T-helper 1 cell treated with Interleukin-12 subunit alpha and Interleukin-12 subunit beta and Interleukin-4 antibody, amounts not matched to agents 30 μg/mL and 1 μg/mL, for 36 hours (primary cell): ENCODE measurements at regions not wholly inside any gene's neighbourhood (a gene's known extent, or its start where the extent isn't known, plus 50 kb on each side); places are given as distances from the start of the nearest gene placed in this dataset.
"Not testable (repeated sequence)": the region's sequence is repeated elsewhere in the genome, so short reads cannot be mapped to it uniquely, and the experiment has no call there.

Experiments used
- H3K27ac Mint-ChIP-seq: one replicate; pipeline ENCODE4 v1.8.0; 2021; ENCODE audit warnings: mild to moderate bottlenecking, mixed read lengths
- H3K27me3 Mint-ChIP-seq: one replicate; pipeline ENCODE4 v1.8.0; 2021; ENCODE audit warnings: low read depth, mixed read lengths
- H3K36me3 Mint-ChIP-seq: one replicate; pipeline ENCODE4 v1.8.0; 2021; ENCODE audit warnings: low read depth, mixed read lengths
- H3K4me1 Mint-ChIP-seq: one replicate; pipeline ENCODE4 v1.8.0; 2021; ENCODE audit warnings: low read depth, mixed read lengths
- H3K4me3 Mint-ChIP-seq: one replicate; pipeline ENCODE4 v1.8.0; 2021; ENCODE audit warnings: mild to moderate bottlenecking, moderate library complexity, mixed read lengths
- H3K9me3 Mint-ChIP-seq: one replicate; pipeline ENCODE4 v1.8.0; 2021; ENCODE audit warnings: mixed read lengths

GRCh38 chr2:15755528-15755927 lies 163.9 kb downstream of the DDX1 start:
- no peak overlapping the region for H3K27ac Mint-ChIP-seq
- H3K4me1 Mint-ChIP-seq, result no peaks in the 10 kb centered on the region
- no peak overlapping the region for H3K4me3 Mint-ChIP-seq
- no peaks in the 10 kb centered on the region for H3K27me3 Mint-ChIP-seq
- H3K36me3 Mint-ChIP-seq, result no peaks in the 10 kb centered on the region
- no peaks in the 10 kb centered on the region for H3K9me3 Mint-ChIP-seq

DNA sequence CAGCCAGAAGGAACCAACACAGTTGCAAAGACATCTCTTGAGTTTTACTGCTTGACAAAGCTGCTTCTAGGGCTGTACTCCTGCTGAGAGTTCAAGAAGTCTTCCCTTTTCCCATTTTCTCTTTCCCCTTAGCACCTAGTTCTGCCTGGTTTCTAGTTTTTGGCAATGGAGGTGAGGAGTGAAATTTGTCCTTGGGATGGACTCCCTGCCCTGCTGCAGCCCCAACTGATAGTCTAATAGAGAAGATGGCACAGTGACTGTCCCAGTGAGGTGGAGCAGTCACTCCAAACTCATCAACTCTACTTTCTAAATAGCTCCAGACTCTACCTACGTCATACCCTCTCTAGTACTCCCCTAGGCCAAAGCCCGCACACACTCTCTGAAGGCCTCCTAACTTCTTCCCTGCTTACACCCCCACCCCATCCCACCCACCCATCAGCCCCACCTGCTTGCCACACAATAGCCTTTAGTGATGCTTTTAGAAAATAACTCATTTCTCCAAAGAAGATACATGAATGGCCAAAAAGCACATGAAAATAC lies 164.4 kb downstream of the DDX1 start:
- Mint-ChIP-seq H3K4me3 (no peak overlapping the region), H3K4me1 (no peaks in the 10 kb centered on the region), H3K27me3 (no peaks in the 10 kb centered on the region), H3K9me3 (no peaks in the 10 kb centered on the region), H3K36me3 (no peaks in the 10 kb centered on the region), H3K27ac (no peak overlapping the region)

- Mint-ChIP-seq H3K27ac (no peak overlapping the region), H3K4me3 (no peak overlapping the region), H3K9me3 (no peaks in the 10 kb centered on the region), H3K27me3 (no peaks in the 10 kb centered on the region), H3K4me1 (no peaks in the 10 kb centered on the region), H3K36me3 (no peaks in the 10 kb centered on the region)
These were observed 165.5 kb downstream of the DDX1 start for GRCh38 chr2:15756882-15757819.

DNA sequence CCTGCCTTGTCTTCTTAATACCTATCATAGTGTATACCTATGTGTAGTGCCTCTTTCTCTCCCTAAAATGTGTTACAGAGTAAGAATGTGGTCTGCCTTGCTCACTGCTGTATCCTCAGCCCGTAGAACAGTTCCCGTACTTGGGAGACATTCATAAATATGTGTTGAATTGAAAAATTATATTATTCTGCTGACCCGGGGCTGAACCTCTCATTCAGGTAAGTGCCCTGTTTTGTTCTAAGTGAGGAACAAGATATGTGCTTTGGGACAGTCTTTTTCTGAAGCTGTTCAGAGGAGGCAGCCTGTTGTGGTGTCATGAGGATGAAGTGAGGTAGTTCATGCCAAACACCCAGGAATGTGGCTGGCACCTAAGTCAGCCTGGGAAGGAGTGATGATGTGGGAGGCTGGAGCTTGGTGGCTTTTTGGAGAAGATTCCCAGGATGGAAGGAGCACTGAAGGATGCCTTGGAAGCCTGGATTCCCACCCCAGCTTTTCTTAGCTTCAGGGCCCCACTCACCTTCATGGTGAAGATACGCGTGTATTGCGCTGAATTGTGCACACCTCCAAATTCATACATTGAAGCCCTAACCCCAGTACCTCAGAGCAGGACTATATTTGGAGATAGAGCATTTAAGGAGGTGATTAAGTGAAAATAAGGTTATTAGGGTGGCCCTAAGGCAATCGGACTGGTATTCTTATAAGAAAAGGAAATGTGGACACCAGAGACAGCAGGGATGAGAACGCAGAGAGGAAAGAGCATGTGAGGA lies 166.3 kb downstream of the DDX1 start:
- Mint-ChIP-seq H3K36me3 (no peaks in the 10 kb centered on the region), H3K27ac (no peak overlapping the region), H3K4me1 (no peaks in the 10 kb centered on the region), H3K9me3 (no peaks in the 10 kb centered on the region), H3K27me3 (no peaks in the 10 kb centered on the region), H3K4me3 (no peak overlapping the region)

- Mint-ChIP-seq H3K27ac (no peak overlapping the region), H3K4me1 (no peaks in the 10 kb centered on the region), H3K27me3 (no peaks in the 10 kb centered on the region), H3K9me3 (no peaks in the 10 kb centered on the region), H3K4me3 (no peak overlapping the region), H3K36me3 (no peaks in the 10 kb centered on the region)
These were observed 167.2 kb downstream of the DDX1 start for GRCh38 chr2:15758848-15759247.

GRCh38 chr2:15759385-15759784 lies 167.7 kb downstream of the DDX1 start:
- H3K4me3 Mint-ChIP-seq, result no peak overlapping the region
- no peaks in the 10 kb centered on the region for H3K36me3 Mint-ChIP-seq
- no peaks in the 10 kb centered on the region for H3K27me3 Mint-ChIP-seq
- H3K27ac Mint-ChIP-seq, result no peak overlapping the region
- no peaks in the 10 kb centered on the region for H3K9me3 Mint-ChIP-seq
- H3K4me1 Mint-ChIP-seq, result no peaks in the 10 kb centered on the region

DNA sequence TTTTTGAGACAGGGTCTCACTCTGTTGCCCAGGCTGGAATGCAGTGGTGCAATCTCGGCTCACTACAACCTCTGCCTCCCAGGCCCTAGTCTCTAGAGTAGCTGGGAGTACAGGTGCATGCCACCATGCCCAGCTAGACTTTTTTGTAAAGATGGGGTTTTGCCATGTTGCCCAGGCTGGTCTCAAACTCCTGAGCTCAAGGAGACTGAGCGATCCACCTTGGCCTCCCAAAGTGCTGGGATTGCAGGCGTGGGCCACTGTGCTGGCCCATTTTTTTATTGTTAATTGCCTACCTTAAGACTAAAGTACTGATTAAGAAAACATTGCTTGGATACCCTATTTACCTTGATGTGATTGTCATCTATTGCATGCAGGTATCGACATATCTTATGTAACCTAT lies 168.1 kb downstream of the DDX1 start:
- H3K9me3 Mint-ChIP-seq, H3K36me3 Mint-ChIP-seq, H3K27ac Mint-ChIP-seq, H3K27me3 Mint-ChIP-seq, H3K4me3 Mint-ChIP-seq, H3K4me1 Mint-ChIP-seq: not testable (repeated sequence)

DNA sequence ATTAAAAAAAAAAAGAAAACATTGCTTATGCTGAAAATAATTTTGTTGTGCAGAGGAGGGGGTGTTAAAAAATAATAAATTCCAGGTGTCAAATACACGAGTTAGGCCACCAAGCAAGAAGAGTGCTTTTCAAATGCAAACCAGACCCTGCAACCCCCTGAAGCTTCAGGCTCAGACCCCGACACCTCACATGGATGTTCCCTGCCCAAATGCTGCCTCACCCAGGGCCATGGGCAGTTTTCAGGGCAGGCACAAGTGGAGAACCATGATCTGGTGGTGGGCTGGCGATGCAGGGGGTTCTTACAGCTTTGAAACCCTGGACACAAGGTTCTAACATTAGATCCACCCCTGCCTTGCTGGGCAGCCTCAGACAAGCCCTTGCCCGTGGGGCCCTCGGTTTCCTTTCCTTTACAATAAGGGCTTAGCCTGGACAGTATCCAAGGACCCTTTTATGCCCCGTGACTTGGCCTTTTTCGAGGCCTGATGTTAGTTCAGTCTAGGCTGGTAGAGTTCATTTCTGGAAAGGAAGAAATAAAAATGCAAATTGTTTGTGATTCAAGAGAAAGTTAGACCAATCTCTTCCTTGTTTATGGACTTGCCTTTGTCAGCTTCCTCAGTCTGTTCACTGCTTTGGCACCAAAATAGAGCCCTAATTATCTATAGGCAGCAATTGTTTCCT lies 168.7 kb downstream of the DDX1 start:
- no peak overlapping the region for H3K27ac Mint-ChIP-seq
- no peaks in the 10 kb centered on the region for H3K27me3 Mint-ChIP-seq
- no peaks in the 10 kb centered on the region for H3K9me3 Mint-ChIP-seq
- no peaks in the 10 kb centered on the region for H3K4me1 Mint-ChIP-seq
- no peak overlapping the region for H3K4me3 Mint-ChIP-seq
- no peaks in the 10 kb centered on the region for H3K36me3 Mint-ChIP-seq

DNA sequence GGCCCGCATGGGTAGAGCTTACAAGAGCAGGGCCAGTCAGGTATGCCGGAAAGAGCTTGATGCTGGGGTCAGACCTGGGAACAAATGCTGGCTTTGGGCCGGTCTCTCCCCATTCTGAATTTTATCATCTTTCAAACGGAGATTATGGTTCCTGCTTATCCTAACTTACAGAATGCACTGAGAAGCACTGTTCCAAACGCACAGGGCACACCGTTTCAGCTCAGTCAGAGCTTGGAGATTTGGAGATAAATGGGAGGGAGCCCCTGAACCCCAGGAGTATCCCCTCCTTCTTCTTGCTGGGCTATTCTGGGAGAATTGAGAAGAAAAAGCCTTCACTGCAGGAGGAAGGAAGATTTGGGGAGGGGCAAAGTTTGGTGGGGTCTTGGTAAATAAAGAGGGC lies 169.4 kb downstream of the DDX1 start:
- H3K27ac Mint-ChIP-seq, result no peak overlapping the region
- no peaks in the 10 kb centered on the region for H3K36me3 Mint-ChIP-seq
- H3K4me1 Mint-ChIP-seq, result no peaks in the 10 kb centered on the region
- no peak overlapping the region for H3K4me3 Mint-ChIP-seq
- no peaks in the 10 kb centered on the region for H3K9me3 Mint-ChIP-seq
- no peaks in the 10 kb centered on the region for H3K27me3 Mint-ChIP-seq

DNA sequence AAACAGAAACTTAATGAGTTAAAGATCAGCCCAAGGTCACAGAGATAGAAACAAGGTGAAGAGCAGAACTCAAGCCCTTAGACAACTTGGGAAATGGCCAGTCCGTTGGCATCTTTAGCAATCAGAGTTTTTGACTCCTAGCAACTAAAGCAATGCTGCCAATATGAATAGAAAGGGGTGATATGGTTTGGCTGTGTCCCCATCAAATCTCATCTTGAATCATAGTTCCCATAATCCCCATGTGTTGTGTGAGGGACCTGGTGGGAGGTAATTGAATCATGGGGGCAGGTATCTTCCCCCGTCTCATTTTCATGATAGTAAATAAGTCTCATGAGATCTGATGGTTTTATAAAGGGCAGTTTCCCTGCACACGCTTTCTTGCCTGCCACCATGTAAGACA lies 170.2 kb downstream of the DDX1 start:
- Mint-ChIP-seq H3K36me3 (no peaks in the 10 kb centered on the region), H3K9me3 (no peaks in the 10 kb centered on the region), H3K4me3 (no peak overlapping the region), H3K27ac (no peak overlapping the region), H3K27me3 (no peaks in the 10 kb centered on the region), H3K4me1 (no peaks in the 10 kb centered on the region)

DNA sequence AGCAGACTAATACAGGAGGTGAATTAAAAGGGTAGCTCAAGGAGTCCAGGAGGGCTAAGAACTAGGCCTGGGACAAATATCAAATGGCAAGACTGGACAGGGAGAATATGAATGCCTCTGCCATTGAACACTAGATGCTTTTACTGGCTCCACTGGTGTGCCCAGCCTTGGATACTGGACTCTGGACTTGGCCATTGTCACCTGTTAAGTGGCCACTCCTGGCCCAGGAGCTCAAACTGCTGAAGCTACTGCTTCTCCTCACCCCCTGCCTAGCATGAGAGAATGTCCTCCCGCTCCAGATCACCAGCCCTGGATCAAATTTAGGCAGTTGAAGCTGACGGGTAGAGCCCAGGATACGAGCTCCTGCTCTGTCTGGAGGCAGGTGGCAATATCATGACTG lies 170.8 kb downstream of the DDX1 start:
- Mint-ChIP-seq H3K36me3 (no peaks in the 10 kb centered on the region), H3K4me3 (no peak overlapping the region), H3K4me1 (no peaks in the 10 kb centered on the region), H3K9me3 (no peaks in the 10 kb centered on the region), H3K27me3 (no peaks in the 10 kb centered on the region), H3K27ac (no peak overlapping the region)

- Mint-ChIP-seq H3K36me3 (no peaks in the 10 kb centered on the region), H3K27ac (no peak overlapping the region), H3K4me3 (no peak overlapping the region), H3K27me3 (no peaks in the 10 kb centered on the region), H3K9me3 (no peaks in the 10 kb centered on the region), H3K4me1 (no peaks in the 10 kb centered on the region)
These were observed 171.6 kb downstream of the DDX1 start for GRCh38 chr2:15763106-15763821.

GRCh38 chr2:15763822-15764682 lies 172.4 kb downstream of the DDX1 start:
- Mint-ChIP-seq H3K36me3 (no peaks in the 10 kb centered on the region), H3K27me3 (no peaks in the 10 kb centered on the region), H3K27ac (no peak overlapping the region), H3K4me3 (no peak overlapping the region), H3K4me1 (no peaks in the 10 kb centered on the region), H3K9me3 (no peaks in the 10 kb centered on the region)
